IMR-90 (cell line): ENCODE measurements at regions not wholly inside any gene's neighbourhood (a gene's known extent, or its start where the extent isn't known, plus 50 kb on each side); places are given as distances from the start of the nearest gene placed in this dataset.
"Not testable (repeated sequence)": the region's sequence is repeated elsewhere in the genome, so short reads cannot be mapped to it uniquely, and the experiment has no call there.

Source experiments
- ATAC-seq: fragments of 200-7000 bp; cut with Tn5 transposase; 2 replicates; pipeline ENCODE4 v1.9.1; 2020; ENCODE audit warnings: low read depth, mild to moderate bottlenecking, moderate library complexity
- BruUV-seq: library from RNA; stranded (reverse); fragments of 400-500 nt; replicated peaks from 2 replicates; lab custom pipeline; 2021; lab: Mats Ljungman, UMichigan
- CTCF ChIA-PET: fragments of 300-600 bp; formaldehyde crosslinking; extraction: SDS; loops from one replicate; lab custom pipeline; 2021; ENCODE audit warnings: antibody characterized with exemption; lab: Yijun Ruan, JAX
- POLR2A ChIA-PET: fragments of 300-600 bp; sonication (Branson Sonifier 250); formaldehyde crosslinking; loops from one replicate; lab custom pipeline; 2022; ENCODE audit warnings: antibody characterized with exemption; ENCODE audit not compliant: unreplicated experiment; lab: Charles Lee
- DNase-seq: peaks from one replicate; pipeline ENCODE4 v3.0.0; 2013
- H2AFZ ChIP-seq: replicated peaks from 2 replicates; pipeline ENCODE3; 2013; ENCODE audit warnings: low read length, mild to moderate bottlenecking; ENCODE audit not compliant: poor library complexity
- H2AK5ac ChIP-seq: 2 replicates; pipeline ENCODE4 v1.6.1; 2013; ENCODE audit warnings: low read depth, low read length, inconsistent platforms
- H2AK9ac ChIP-seq: replicated peaks from 2 replicates; pipeline ENCODE3; 2013; ENCODE audit warnings: mild to moderate bottlenecking, low read depth, low read length, moderate library complexity; ENCODE audit not compliant: poor library complexity
- H2BK120ac ChIP-seq: 2 replicates; pipeline ENCODE4 v1.6.1; 2013; ENCODE audit warnings: low read depth, low read length, inconsistent platforms
- H2BK15ac ChIP-seq: 3 replicates; pipeline ENCODE4 v1.6.1; 2013; ENCODE audit warnings: low read depth, low read length, inconsistent platforms
- H2BK20ac ChIP-seq: 2 replicates; pipeline ENCODE4 v1.6.1; 2013; ENCODE audit warnings: low read depth, mild to moderate bottlenecking, inconsistent platforms, low read length, moderate library complexity
- H2BK5ac ChIP-seq: 2 replicates; pipeline ENCODE4 v1.6.1; 2013; ENCODE audit warnings: mild to moderate bottlenecking, low read depth, low read length, inconsistent platforms; ENCODE audit not compliant: poor library complexity, severe bottlenecking
- H3K14ac ChIP-seq: replicated peaks from 2 replicates; pipeline ENCODE4 v1.6.1; 2013; ENCODE audit warnings: low read depth, low read length, inconsistent platforms
- H3K18ac ChIP-seq: 2 replicates; pipeline ENCODE4 v1.6.1; 2013; ENCODE audit warnings: low read depth, low read length, control low read depth
- H3K23ac ChIP-seq: 2 replicates; pipeline ENCODE4 v1.6.1; 2013; ENCODE audit warnings: low read depth, low read length, inconsistent platforms
- H3K27ac ChIP-seq: 2 replicates; pipeline ENCODE4 v1.5.1; 2013; ENCODE audit warnings: mild to moderate bottlenecking, control low read depth, low read length; ENCODE audit not compliant: insufficient read depth
- H3K27me3 ChIP-seq: 2 replicates; pipeline ENCODE4 v1.6.1; 2013; ENCODE audit warnings: low read length; ENCODE audit not compliant: control insufficient read depth, insufficient read depth
- H3K36me3 ChIP-seq: 2 replicates; pipeline ENCODE4 v1.6.1; 2013; ENCODE audit warnings: low read length, mixed read lengths; ENCODE audit not compliant: control insufficient read depth, insufficient read depth
- H3K4ac ChIP-seq: 2 replicates; pipeline ENCODE4 v1.6.1; 2013; ENCODE audit warnings: low read depth, low read length, inconsistent platforms
- H3K4me1 ChIP-seq: 2 replicates; pipeline ENCODE4 v1.6.1; 2013; ENCODE audit warnings: low read length, mixed read lengths; ENCODE audit not compliant: control insufficient read depth, insufficient read depth
- H3K4me2 ChIP-seq: 2 replicates; pipeline ENCODE4 v1.6.1; 2013; ENCODE audit warnings: low read depth, mild to moderate bottlenecking, control low read depth, low read length, moderate library complexity
- H3K4me3 ChIP-seq: 2 replicates; pipeline ENCODE4 v1.5.1; 2013; ENCODE audit warnings: low read depth, mild to moderate bottlenecking, control low read depth, low read length, moderate library complexity; ENCODE audit not compliant: insufficient read depth
- H3K56ac ChIP-seq: 2 replicates; pipeline ENCODE4 v1.6.1; 2013; ENCODE audit warnings: low read length, inconsistent platforms; ENCODE audit not compliant: insufficient read depth; ENCODE audit errors: extremely low read depth
- H3K79me1 ChIP-seq, 2 experiments: 2 replicates each; pipeline ENCODE4 v1.6.1; 2013; ENCODE audit warnings: low read length in 2 of 2, inconsistent platforms in 1 of 2, low read depth in 1 of 2
- H3K9ac ChIP-seq: 2 replicates; pipeline ENCODE4 v1.6.1; 2013; ENCODE audit warnings: low read depth, low read length, control low read depth
- H3K9me1 ChIP-seq: 2 replicates; pipeline ENCODE4 v1.6.1; 2013; ENCODE audit warnings: low read length, inconsistent platforms; ENCODE audit not compliant: insufficient read depth
- H3K9me3 ChIP-seq: 2 replicates; pipeline ENCODE4 v1.6.1; 2013; ENCODE audit warnings: low read length; ENCODE audit not compliant: control insufficient read depth, insufficient read depth
- H4K20me1 ChIP-seq: 2 replicates; pipeline ENCODE4 v1.6.1; 2013; ENCODE audit warnings: low read length, inconsistent platforms; ENCODE audit not compliant: insufficient read depth
- H4K5ac ChIP-seq: 2 replicates; pipeline ENCODE4 v1.6.1; 2013; ENCODE audit warnings: mild to moderate bottlenecking, low read depth, low read length, control low read depth
- H4K8ac ChIP-seq, 2 experiments: 2 replicates each; pipeline ENCODE4 v1.6.1; 2013; ENCODE audit warnings: low read depth in 2 of 2, low read length in 2 of 2, control low read depth in 1 of 2, inconsistent platforms in 1 of 2
- H4K91ac ChIP-seq: 2 replicates; pipeline ENCODE4 v1.6.1; 2013; ENCODE audit warnings: low read depth, low read length, inconsistent platforms; ENCODE audit not compliant: insufficient read depth
- WGBS, 2 experiments: methylation state at CpG; one replicate each; pipeline versions ENCODE4 v1.1.5 to v1.1.7; 2013; ENCODE audit warnings: missing lambda C conversion rate in 2 of 2; ENCODE audit not compliant: insufficient read length in 1 of 2; ENCODE audit errors: extremely low coverage in 2 of 2; 5-methylcytosine and 5-hydroxymethylcytosine counted together
- dilution Hi-C: fragments of 300-500 bp; cut with HindIII; formaldehyde crosslinking; loops from one replicate; pipeline ENCODE4 v1.14.3; 2018; ENCODE audit warnings: low sequenced_read_pairs; ENCODE audit not compliant: unreplicated experiment
- in situ Hi-C: fragments of 300-500 bp; cut with MboI; formaldehyde crosslinking; loops from 3 replicates; pipeline ENCODE4 v1.14.3; 2019; ENCODE audit warnings: low sequenced_read_pairs, inconsistent platforms, mixed read lengths
- intact Hi-C: fragments of 100-400 bp; cut with micrococcal nuclease; formaldehyde crosslinking; loops from 2 replicates; pipeline ENCODE4 v1.10.0; 2022

DNA sequence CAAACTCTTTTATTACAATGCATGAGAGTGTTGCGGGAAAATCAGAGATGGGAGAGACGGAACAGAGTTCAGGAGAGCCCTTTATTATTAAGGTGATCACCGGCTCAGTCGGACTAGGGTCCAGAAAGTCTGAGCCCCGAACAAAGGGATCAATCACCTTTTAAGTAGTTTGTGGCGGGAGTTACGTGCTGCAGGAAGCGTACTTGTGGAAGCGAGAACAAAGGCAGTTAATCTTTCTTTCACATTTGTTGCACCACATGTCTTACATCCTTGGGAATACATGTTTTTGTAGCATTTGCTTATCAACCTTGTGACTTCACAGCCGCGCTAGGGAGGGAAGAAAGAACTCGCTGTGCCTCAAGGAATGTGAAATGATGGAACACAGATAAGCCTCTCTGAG, 51.3 kb upstream of the XAGE1B start:
- dilution Hi-C loops, DNase-seq, H2BK5ac ChIP-seq, H3K56ac ChIP-seq, intact Hi-C loops, H3K9ac ChIP-seq, POLR2A ChIA-PET, H4K20me1 ChIP-seq, CTCF ChIA-PET, H3K4me2 ChIP-seq, H3K18ac ChIP-seq, H3K4me1 ChIP-seq, H3K9me3 ChIP-seq, H3K36me3 ChIP-seq, ATAC-seq, H3K4ac ChIP-seq, H4K91ac ChIP-seq, H3K9me1 ChIP-seq, H4K5ac ChIP-seq, H4K8ac ChIP-seq, H2AK5ac ChIP-seq, H2BK120ac ChIP-seq, H2BK15ac ChIP-seq, H3K4me3 ChIP-seq, in situ Hi-C loops, H3K79me1 ChIP-seq, H2BK20ac ChIP-seq, H3K23ac ChIP-seq, H3K27ac ChIP-seq, H2AFZ ChIP-seq, BruUV-seq, H3K14ac ChIP-seq, H2AK9ac ChIP-seq: not testable (repeated sequence)
- WGBS, 2 experiments: 60% methylated on average over 2 of the region's 12 CpGs; no CpG with 5 or more reads in 1 of the 2 experiments
- peaks cover 28% of the 10 kb centered on the region for H3K27me3 ChIP-seq
